Uterus (tissue), 3 donors: ENCODE measurements at regions not wholly inside any gene's neighbourhood (a gene's known extent, or its start where the extent isn't known, plus 50 kb on each side); places are given as distances from the start of the nearest gene placed in this dataset.

Experiments used
- DNase-seq, 2 donors: peaks; one replicate each; pipeline ENCODE4 v3.0.0-alpha.2; 2019 to 2020
- H3K27ac ChIP-seq, 2 donors: fragments of 200-600 bp; sonication (generic); 1 replicate in 1 of 2; 2 replicates in 1 of 2; pipeline ENCODE4 v1.5.1; 2016 to 2018
- H3K27me3 ChIP-seq, 2 donors: fragments of 200-600 bp; sonication (generic); one replicate each; pipeline ENCODE4 v1.5.1; 2018 to 2019; ENCODE audit warnings: control low read depth in 1 of 2
- H3K36me3 ChIP-seq, 2 donors: fragments of 200-600 bp; sonication (generic); one replicate each; pipeline ENCODE4 v1.5.1; 2019; ENCODE audit warnings: control low read depth in 1 of 2
- H3K4me1 ChIP-seq, 2 donors: fragments of 200-600 bp; sonication (generic); one replicate each; pipeline ENCODE4 v1.5.1; 2018 to 2019; ENCODE audit warnings: control low read depth in 1 of 2
- H3K4me3 ChIP-seq, 2 donors: fragments of 200-600 bp; sonication (generic); 1 replicate in 1 of 2; 2 replicates in 1 of 2; pipeline ENCODE4 v1.5.1; 2018 to 2019; ENCODE audit warnings: mild to moderate bottlenecking in 1 of 2
- H3K9me3 ChIP-seq, 2 donors: fragments of 200-600 bp; sonication (generic); one replicate each; pipeline ENCODE4 v1.5.1; 2019; ENCODE audit warnings: control low read depth in 1 of 2
- CTCF ChIP-seq, 4 experiments: fragments of 200-600 bp in 2 of 4; fragments of 450-650 bp in 2 of 4; sonication (generic) in 2 of 4; IDR thresholded peaks; one replicate each; pipeline ENCODE4 v1.5.1; 2016 to 2019; ENCODE audit warnings: antibody characterized with exemption in 4 of 4, mild to moderate bottlenecking in 2 of 4, moderate library complexity in 1 of 4
- POLR2A ChIP-seq, 2 donors: fragments of 450-650 bp; IDR thresholded peaks; one replicate each; pipeline ENCODE4 v1.6.1; 2016; ENCODE audit warnings: antibody characterized with exemption in 2 of 2, mild to moderate bottlenecking in 1 of 2, moderate library complexity in 1 of 2
- intact Hi-C: fragments of 100-400 bp; cut with DNase I; formaldehyde crosslinking; loops from one replicate; pipeline ENCODE4 v1.15.1; 2023; ENCODE audit warnings: low total_unique reads
- donor health status: DM: yes; HTN: yes; CAD: no.

GRCh38 chr4:89369581-89369980, 62.0 kb upstream of the GPRIN3 start:
- TF ChIP-seq CTCF (IDR thresholded peaks at IDR 0.05) (no peak), POLR2A (IDR thresholded peaks at IDR 0.05) (no peak)
- Histone ChIP-seq H3K27ac (no peak overlapping the region), H3K4me1 (no peaks in the 10 kb centered on the region), H3K27me3 (no peaks in the 10 kb centered on the region), H3K36me3 (no peaks in the 10 kb centered on the region), H3K9me3 (no peaks in the 10 kb centered on the region), H3K4me3 (no peak overlapping the region)
- DNase-seq: no peak
- intact Hi-C loops: no loop called here

DNA sequence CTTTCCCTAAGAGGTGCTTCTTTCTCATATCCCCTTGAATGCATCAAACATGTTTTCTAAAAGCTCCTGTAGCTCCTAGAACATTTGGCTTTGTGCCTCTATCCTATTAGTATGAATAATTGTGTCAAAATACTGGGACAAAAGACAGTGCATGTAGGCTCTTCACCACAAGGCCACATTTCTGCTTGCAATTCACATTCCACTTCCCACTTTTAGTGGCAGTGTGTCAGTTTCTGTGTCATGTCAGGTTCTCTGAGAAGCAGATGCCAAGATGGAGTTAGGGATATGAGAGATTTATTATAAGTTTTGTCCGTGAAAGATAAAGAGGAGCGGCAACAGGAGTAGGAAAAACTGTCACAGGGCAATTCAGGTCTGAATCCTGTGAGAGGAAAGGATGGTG, 61.3 kb upstream of the GPRIN3 start:
- no peaks in the 10 kb centered on the region for H3K9me3 ChIP-seq
- H3K4me1 ChIP-seq: no peaks in the 10 kb centered on the region
- no peaks in the 10 kb centered on the region for H3K27me3 ChIP-seq
- no peak for TF ChIP-seq CTCF (IDR thresholded peaks at IDR 0.05)
- TF ChIP-seq POLR2A (IDR thresholded peaks at IDR 0.05): no peak
- DNase-seq: no peak
- intact Hi-C loops: no loop called here
- H3K27ac ChIP-seq: no peak overlapping the region
- no peaks in the 10 kb centered on the region for H3K36me3 ChIP-seq
- H3K4me3 ChIP-seq: no peak overlapping the region

DNA sequence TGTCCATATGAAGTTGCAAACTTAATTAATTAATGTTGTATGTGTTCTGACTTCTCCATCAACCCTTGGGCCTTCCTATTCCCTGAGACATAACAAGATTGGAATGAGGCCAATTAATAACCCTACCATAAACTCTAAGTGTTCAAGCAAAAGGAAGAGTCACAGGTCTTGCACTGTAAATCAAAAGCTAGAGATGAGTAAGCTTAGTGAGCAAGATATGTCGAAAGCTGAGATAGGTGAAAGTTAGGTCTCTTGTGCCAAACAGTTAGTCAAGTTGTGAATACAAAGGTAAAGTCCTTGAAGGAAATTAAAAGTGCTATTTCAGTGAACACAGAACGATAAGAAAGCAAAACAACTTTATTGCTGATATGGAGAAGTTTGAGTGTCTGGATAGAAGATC, 58.2 kb upstream of the GPRIN3 start:
- no peak for DNase-seq
- Histone ChIP-seq H3K4me3 (no peak overlapping the region), H3K27me3 (no peaks in the 10 kb centered on the region), H3K9me3 (no peaks in the 10 kb centered on the region), H3K27ac (no peak overlapping the region), H3K4me1 (no peaks in the 10 kb centered on the region), H3K36me3 (no peaks in the 10 kb centered on the region)
- TF ChIP-seq POLR2A (IDR thresholded peaks at IDR 0.05) (no peak), CTCF (IDR thresholded peaks at IDR 0.05) (no peak)
- intact Hi-C loops: no loop called here

GRCh38 chr4:89365375-89365774, 57.8 kb upstream of the GPRIN3 start:
- TF ChIP-seq POLR2A (IDR thresholded peaks at IDR 0.05) (no peak), CTCF (IDR thresholded peaks at IDR 0.05) (no peak)
- DNase-seq: no peak
- intact Hi-C loops: no loop called here
- no peak overlapping the region for H3K4me3 ChIP-seq
- H3K4me1 ChIP-seq: no peaks in the 10 kb centered on the region
- no peaks in the 10 kb centered on the region for H3K36me3 ChIP-seq
- H3K27ac ChIP-seq: no peak overlapping the region
- no peaks in the 10 kb centered on the region for H3K27me3 ChIP-seq
- H3K9me3 ChIP-seq: no peaks in the 10 kb centered on the region

GRCh38 chr4:89364541-89364940, 56.9 kb upstream of the GPRIN3 start:
- H3K4me3 ChIP-seq: no peak overlapping the region
- H3K4me1 ChIP-seq: no peaks in the 10 kb centered on the region
- intact Hi-C loops: no loop called here
- no peaks in the 10 kb centered on the region for H3K27me3 ChIP-seq
- DNase-seq: no peak
- H3K36me3 ChIP-seq: no peaks in the 10 kb centered on the region
- no peaks in the 10 kb centered on the region for H3K9me3 ChIP-seq
- no peak overlapping the region for H3K27ac ChIP-seq
- no peak for TF ChIP-seq CTCF (IDR thresholded peaks at IDR 0.05)
- no peak for TF ChIP-seq POLR2A (IDR thresholded peaks at IDR 0.05)
